GM12878 (cell line): ENCODE measurements at regions not wholly inside any gene's neighbourhood (a gene's known extent, or its start where the extent isn't known, plus 50 kb on each side); places are given as distances from the start of the nearest gene placed in this dataset.

Experiments used
- ATAC-seq: fragments of 200-7000 bp; cut with Tn5 transposase; 3 replicates; pipeline ENCODE4 v1.9.1; 2020; ENCODE audit warnings: mild to moderate bottlenecking, moderate library complexity
- BruUV-seq: library from RNA; stranded (reverse); fragments of 400-500 nt; replicated peaks from 2 replicates; lab custom pipeline; 2021; lab: Mats Ljungman, UMichigan
- CTCF ChIA-PET: fragments of 300-600 bp; sonication (Branson Sonifier 250); formaldehyde crosslinking; extraction: SDS; loops from one replicate; lab custom pipeline; 2021; ENCODE audit warnings: inconsistent platforms; lab: Yijun Ruan, JAX
- POLR2A ChIA-PET: fragments of 350-600 bp; formaldehyde crosslinking; extraction: SDS; loops from one replicate; lab custom pipeline; 2021; ENCODE audit warnings: inconsistent platforms; lab: Charles Lee
- RAD21 ChIA-PET: fragments of 300-600 bp; sonication (Branson Sonifier 250); formaldehyde crosslinking; loops from one replicate; lab custom pipeline; 2023; ENCODE audit warnings: antibody characterized with exemption; ENCODE audit not compliant: unreplicated experiment; lab: Charles Lee
- SMC1A ChIA-PET: fragments of 300-600 bp; sonication (Branson Sonifier 250); formaldehyde crosslinking; loops from one replicate; lab custom pipeline; 2023; ENCODE audit not compliant: unreplicated experiment, uncharacterized antibody; lab: Charles Lee
- DNase-seq: peaks from one replicate; pipeline ENCODE4 v3.0.0-alpha.2; 2011; ENCODE audit warnings: low read depth, low spot score
- FAIRE-seq: peaks from 3 replicates; lab custom pipeline; 2011; peaks lifted over from hg19 to GRCh38; lab: Jason Lieb, UNC
- H2AFZ ChIP-seq: 2 replicates; pipeline ENCODE4 v1.6.0; 2011; ENCODE audit warnings: low read depth, low read length, control low read depth; ENCODE audit not compliant: control insufficient read depth
- H3K27ac ChIP-seq: 2 replicates; pipeline ENCODE4 v1.5.1; 2011; ENCODE audit warnings: control low read depth; ENCODE audit not compliant: control insufficient read depth, insufficient read depth
- H3K27me3 ChIP-seq, 2 experiments: replicated peaks in 1 of 2; 2 replicates each; pipeline versions ENCODE4 v1.6.0 to v1.6.1; 2011; ENCODE audit warnings: low read length in 1 of 2; ENCODE audit not compliant: control insufficient read depth in 2 of 2, insufficient read depth in 2 of 2
- H3K36me3 ChIP-seq, 2 experiments: 2 replicates each; pipeline ENCODE4 v1.5.1; 2011; ENCODE audit warnings: low read length in 1 of 2; ENCODE audit not compliant: control insufficient read depth in 2 of 2, insufficient read depth in 2 of 2
- H3K4me1 ChIP-seq: 2 replicates; pipeline ENCODE4 v1.6.1; 2011; ENCODE audit warnings: mild to moderate bottlenecking, low read length, moderate library complexity, mixed read lengths; ENCODE audit not compliant: control insufficient read depth, insufficient read depth
- H3K4me2 ChIP-seq: 2 replicates; pipeline ENCODE4 v1.6.0; 2011; ENCODE audit warnings: control low read depth; ENCODE audit not compliant: control insufficient read depth, insufficient read depth
- H3K4me3 ChIP-seq: fragments of 200-600 bp; sonication (generic); 2 replicates; pipeline ENCODE4 v1.5.1; 2016
- H3K79me2 ChIP-seq: 2 replicates; pipeline ENCODE4 v1.6.0; 2011; ENCODE audit warnings: low read length; ENCODE audit not compliant: control insufficient read depth, insufficient read depth
- H3K9ac ChIP-seq: 2 replicates; pipeline ENCODE4 v1.8.0; 2011; ENCODE audit warnings: low read length, control low read depth, mixed read lengths; ENCODE audit not compliant: control insufficient read depth, insufficient read depth
- H3K9me3 ChIP-seq: replicated peaks from 3 replicates; pipeline ENCODE4 v1.5.1; 2011; ENCODE audit warnings: mild to moderate bottlenecking, low read length; ENCODE audit not compliant: control insufficient read depth, insufficient read depth
- H4K20me1 ChIP-seq: 2 replicates; pipeline ENCODE4 v1.6.0; 2011; ENCODE audit not compliant: control insufficient read depth, insufficient read depth
- CEBPB ChIP-seq, 2 experiments: fragments of 150-350 bp in 1 of 2; IDR thresholded peaks; 2 replicates each; pipeline ENCODE4 v1.6.1; 2012 to 2014; ENCODE audit warnings: low read depth in 2 of 2, low read length in 2 of 2, borderline replicate concordance in 1 of 2, inconsistent platforms in 1 of 2
- CHD2 ChIP-seq: IDR thresholded peaks from 2 replicates; pipeline ENCODE4 v1.6.1; 2011; ENCODE audit warnings: low read depth, low read length, improper control_type of control experiment, borderline replicate concordance
- CREB1 ChIP-seq: IDR thresholded peaks from 2 replicates; pipeline ENCODE4 v1.6.1; 2012; ENCODE audit warnings: low read depth, mild to moderate bottlenecking, inconsistent platforms
- JUNB ChIP-seq: IDR thresholded peaks from 2 replicates; pipeline ENCODE4 v1.6.1; 2016; ENCODE audit warnings: antibody characterized with exemption, mild to moderate bottlenecking
- NFIC ChIP-seq: IDR thresholded peaks from 2 replicates; pipeline ENCODE4 v1.6.1; 2012; ENCODE audit warnings: low read depth, mild to moderate bottlenecking, inconsistent platforms, low read length, moderate library complexity
- NR2F1 ChIP-seq: fragments of 450-650 bp; conservative IDR thresholded peaks from 2 replicates; pipeline ENCODE4 v1.6.1; 2017; ENCODE audit warnings: mild to moderate bottlenecking
- NRF1 ChIP-seq: conservative IDR thresholded peaks from 2 replicates; pipeline ENCODE4 v1.6.1; 2011; ENCODE audit warnings: mild to moderate bottlenecking, low read depth, low read length, improper control_type of control experiment
- POLR2AphosphoS5 ChIP-seq: IDR thresholded peaks from 2 replicates; pipeline ENCODE4 v1.6.1; 2011; ENCODE audit warnings: mild to moderate bottlenecking, low read length, inconsistent platforms
- RAD21 ChIP-seq: IDR thresholded peaks from 2 replicates; pipeline ENCODE4 v1.6.1; 2011; ENCODE audit warnings: mild to moderate bottlenecking, low read depth, low read length, moderate library complexity; ENCODE audit not compliant: insufficient read depth
- RB1 ChIP-seq: fragments of 450-650 bp; formaldehyde crosslinking; IDR thresholded peaks from 2 replicates; pipeline ENCODE4 v1.6.1; 2017; ENCODE audit warnings: mild to moderate bottlenecking, borderline replicate concordance
- SMARCA5 ChIP-seq: fragments of 450-650 bp; IDR thresholded peaks from 2 replicates; pipeline ENCODE4 v1.6.1; 2017; ENCODE audit warnings: mild to moderate bottlenecking
- STAT3 ChIP-seq: IDR thresholded peaks from 2 replicates; pipeline ENCODE4 v1.6.1; 2011; ENCODE audit warnings: low read depth, low read length, improper control_type of control experiment
- ZNF207 ChIP-seq: fragments of 450-650 bp; IDR thresholded peaks from 2 replicates; pipeline ENCODE4 v1.6.1; 2014; ENCODE audit warnings: antibody characterized with exemption, mild to moderate bottlenecking, borderline replicate concordance
- WGBS: methylation state at CpG from one replicate; pipeline ENCODE4 v1.1.6; 2016; ENCODE audit warnings: low lambda C conversion rate; ENCODE audit not compliant: insufficient replicate concordance, insufficient coverage; ENCODE audit errors: missing lambda C conversion rate; 5-methylcytosine and 5-hydroxymethylcytosine counted together
- in situ Hi-C: fragments of 300-500 bp; cut with MboI; formaldehyde crosslinking; loops from 9 replicates; pipeline ENCODE4 v1.14.3; 2018; ENCODE audit warnings: mixed read lengths
- intact Hi-C: fragments of 100-400 bp; cut with micrococcal nuclease; formaldehyde crosslinking; loops from one replicate; pipeline ENCODE4 v1.14.2; 2022; ENCODE audit not compliant: unreplicated experiment
- TF ChIP-seq, protein P1 (sequence below): IDR thresholded peaks from 2 replicates; pipeline ENCODE4 v1.6.1; 2012; ENCODE audit warnings: low read length, inconsistent platforms
- TF ChIP-seq, protein P2 (sequence below): IDR thresholded peaks from 2 replicates; pipeline ENCODE4 v1.6.1; 2011; ENCODE audit warnings: borderline replicate concordance, low read depth, mild to moderate bottlenecking, moderate library complexity, mixed read lengths, low read length; ENCODE audit not compliant: insufficient read depth; ENCODE audit errors: extremely low read length

DNA sequence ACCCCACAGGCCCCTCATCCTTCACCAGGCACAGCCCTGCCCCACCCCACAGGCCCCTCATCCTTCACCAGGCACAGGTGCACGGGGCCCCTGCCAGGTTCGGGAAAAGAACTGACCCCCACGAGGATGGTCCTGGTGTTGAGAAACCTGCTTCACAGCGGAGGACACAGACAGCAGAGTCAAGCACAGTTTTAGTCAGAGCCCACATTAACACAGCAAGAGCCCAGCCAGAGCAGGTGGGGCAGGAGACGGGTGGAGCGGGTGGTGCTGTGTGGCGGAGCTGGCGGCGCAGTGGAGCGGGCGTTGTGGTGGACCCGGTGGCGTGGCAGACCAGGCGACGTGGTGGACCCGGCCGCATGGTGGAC lies 1085.5 kb downstream of the BRD1 start:
- no peak for FAIRE-seq
- in situ Hi-C loops (no loop called here), intact Hi-C loops (no loop called here)
- 47% methylated on average over 10 of the region's 17 CpGs for WGBS
- no peak overlapping the region for H3K4me3 ChIP-seq
- no peaks in the 10 kb centered on the region for H3K27me3 ChIP-seq
- ATAC-seq: no peak
- H3K4me2 ChIP-seq: no peak overlapping the region
- H3K9me3 ChIP-seq: no peaks in the 10 kb centered on the region; the same call in 2 of the 3 replicates
- ChIA-PET CTCF (no interaction called here), RAD21 (no interaction called here), POLR2A (no interaction called here), SMC1A (no interaction called here)
- H3K36me3 ChIP-seq: no peaks in the 10 kb centered on the region
- H3K4me1 ChIP-seq: no peaks in the 10 kb centered on the region
- H3K9ac ChIP-seq: no peak overlapping the region
- no peak overlapping the region for H3K27ac ChIP-seq
- TF ChIP-seq CREB1 (no peak), RB1 (no peak), ZNF207 (no peak), RAD21 (no peak), CEBPB (IDR thresholded peaks at IDR 0.05; ENCODE audit: borderline replicate concordance in 1 of 2, low read depth in 2 of 2, low read length in 2 of 2) (no peak), NFIC (no peak), POLR2AphosphoS5 (no peak), NR2F1 (no peak), NRF1 (no peak), STAT3 (no peak), JUNB (no peak), CHD2 (no peak), SMARCA5 (no peak)
- TF ChIP-seq, protein P1, sequence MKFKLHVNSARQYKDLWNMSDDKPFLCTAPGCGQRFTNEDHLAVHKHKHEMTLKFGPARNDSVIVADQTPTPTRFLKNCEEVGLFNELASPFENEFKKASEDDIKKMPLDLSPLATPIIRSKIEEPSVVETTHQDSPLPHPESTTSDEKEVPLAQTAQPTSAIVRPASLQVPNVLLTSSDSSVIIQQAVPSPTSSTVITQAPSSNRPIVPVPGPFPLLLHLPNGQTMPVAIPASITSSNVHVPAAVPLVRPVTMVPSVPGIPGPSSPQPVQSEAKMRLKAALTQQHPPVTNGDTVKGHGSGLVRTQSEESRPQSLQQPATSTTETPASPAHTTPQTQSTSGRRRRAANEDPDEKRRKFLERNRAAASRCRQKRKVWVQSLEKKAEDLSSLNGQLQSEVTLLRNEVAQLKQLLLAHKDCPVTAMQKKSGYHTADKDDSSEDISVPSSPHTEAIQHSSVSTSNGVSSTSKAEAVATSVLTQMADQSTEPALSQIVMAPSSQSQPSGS: no peak
- TF ChIP-seq, protein P2, sequence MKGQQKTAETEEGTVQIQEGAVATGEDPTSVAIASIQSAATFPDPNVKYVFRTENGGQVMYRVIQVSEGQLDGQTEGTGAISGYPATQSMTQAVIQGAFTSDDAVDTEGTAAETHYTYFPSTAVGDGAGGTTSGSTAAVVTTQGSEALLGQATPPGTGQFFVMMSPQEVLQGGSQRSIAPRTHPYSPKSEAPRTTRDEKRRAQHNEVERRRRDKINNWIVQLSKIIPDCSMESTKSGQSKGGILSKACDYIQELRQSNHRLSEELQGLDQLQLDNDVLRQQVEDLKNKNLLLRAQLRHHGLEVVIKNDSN: no peak
- no peak for DNase-seq
- no peaks in the 10 kb centered on the region for H3K79me2 ChIP-seq
- BruUV-seq: no TSS peak
- H2AFZ ChIP-seq: no peak overlapping the region
- H4K20me1 ChIP-seq: no peaks in the 10 kb centered on the region
